Uterus (tissue), 2 donors: ENCODE measurements at regions not wholly inside any gene's neighbourhood (a gene's known extent, or its start where the extent isn't known, plus 50 kb on each side); places are given as distances from the start of the nearest gene placed in this dataset.

Experiments used
- CTCF ChIP-seq, 4 experiments: fragments of 200-600 bp in 2 of 4; fragments of 450-650 bp in 2 of 4; sonication (generic) in 2 of 4; IDR thresholded peaks; one replicate each; pipeline ENCODE4 v1.5.1; 2016 to 2019; ENCODE audit warnings: antibody characterized with exemption in 4 of 4, mild to moderate bottlenecking in 2 of 4, moderate library complexity in 1 of 4
- POLR2A ChIP-seq, 2 donors: fragments of 450-650 bp; IDR thresholded peaks; one replicate each; pipeline ENCODE4 v1.6.1; 2016; ENCODE audit warnings: antibody characterized with exemption in 2 of 2, mild to moderate bottlenecking in 1 of 2, moderate library complexity in 1 of 2

- no peak for TF ChIP-seq CTCF (IDR thresholded peaks at IDR 0.05)
- TF ChIP-seq POLR2A (IDR thresholded peaks at IDR 0.05), result no peak
These were observed 1143.8 kb upstream of the TENM4 start for GRCh38 chr11:80584661-80585060.
